ENCODE measurements at regions not wholly inside any gene's neighbourhood (a gene's known extent, or its start where the extent isn't known, plus 50 kb on each side); places are given as distances from the start of the nearest gene placed in this dataset.

- H3K4me1 ChIP-seq (ENCODE audit: control insufficient read depth in 2 of 2, insufficient read depth in 2 of 2, low read length in 2 of 2): no peaks in the 10 kb centered on the region
- peaks cover 0 to 10% (median 0%) of the 10 kb centered on the region in 3 donors for H3K9me3 ChIP-seq (ENCODE audit: control extremely low read depth in 1 of 3, control insufficient read depth in 2 of 3, insufficient read depth in 1 of 3, low read length in 2 of 3)
- H3K79me2 ChIP-seq (ENCODE audit: control insufficient read depth, insufficient read depth, low read length): no peaks in the 10 kb centered on the region
- WGBS (ENCODE audit: insufficient coverage): no CpG with 5 or more reads among the region's 7 CpGs
- no peak for DNase-seq
- no peak overlapping the region for H3K27ac ChIP-seq (ENCODE audit: low read length in 2 of 2)
- intact Hi-C loops (cut with micrococcal nuclease): no loop called here
- Mint-ChIP-seq H3K27ac (no peak overlapping the region), H3K4me3 (no peak overlapping the region), H3K4me1 (no peaks in the 10 kb centered on the region), H3K27me3 (peaks cover 11% of the 10 kb centered on the region), H3K9me3 (ENCODE audit: insufficient read depth) (peaks cover 3% of the 10 kb centered on the region)
- CTCF ChIA-PET: no interaction called here
- ATAC-seq (ENCODE audit: low read depth): no peak
- no peaks in the 10 kb centered on the region for H4K20me1 ChIP-seq (ENCODE audit: control insufficient read depth, insufficient read depth, low read length, poor library complexity, severe bottlenecking)
- H3K36me3 ChIP-seq (replicated peaks in 1 of 2; ENCODE audit: control extremely low read depth in 1 of 2, control insufficient read depth in 1 of 2, extremely low read depth in 1 of 2, insufficient read depth in 2 of 2, low read length in 1 of 2): no peaks in the 10 kb centered on the region
- peaks cover 0 to 4% (median under 1%) of the 10 kb centered on the region in 4 experiments for H3K27me3 ChIP-seq (replicated peaks in 1 of 4; ENCODE audit: control extremely low read depth in 1 of 4, control insufficient read depth in 3 of 4, insufficient read depth in 4 of 4, low read length in 3 of 4)
- TF ChIP-seq CTCF (IDR thresholded peaks at IDR 0.05) (no peak), EZH2 (IDR thresholded peaks at IDR 0.05; ENCODE audit: borderline replicate concordance, insufficient read depth, low read depth, low read length, poor library complexity, severe bottlenecking) (no peak)
- POLR2A ChIA-PET: no interaction called here
- no peak overlapping the region for H3K4me3 ChIP-seq (ENCODE audit: control extremely low read depth in 1 of 5, extremely low read depth in 1 of 5, insufficient read depth in 1 of 5, low read depth in 2 of 5, low read length in 4 of 5)
- H2AFZ ChIP-seq (ENCODE audit: insufficient read depth, low read depth, low read length, poor library complexity, severe bottlenecking): no peak overlapping the region
- H3K4me2 ChIP-seq (replicated peaks; ENCODE audit: low read depth, low read length, poor library complexity, severe bottlenecking): no peak overlapping the region
- no peak overlapping the region for H3K9ac ChIP-seq (ENCODE audit: low read length)
These were observed 454.6 kb downstream of the MIAT start for GRCh38 chr22:27111796-27112672.

- DNase-seq (no peak), ATAC-seq (ENCODE audit: low read depth) (no peak)
- Mint-ChIP-seq H3K9me3 (ENCODE audit: insufficient read depth) (peaks cover 3% of the 10 kb centered on the region), H3K27ac (no peak overlapping the region), H3K27me3 (peaks cover 12% of the 10 kb centered on the region), H3K4me3 (no peak overlapping the region), H3K4me1 (no peaks in the 10 kb centered on the region)
- ChIA-PET POLR2A (no interaction called here), CTCF (no interaction called here)
- Histone ChIP-seq H3K4me2 (replicated peaks; ENCODE audit: low read depth, low read length, poor library complexity, severe bottlenecking) (no peak overlapping the region), H3K4me1 (ENCODE audit: control insufficient read depth in 2 of 2, insufficient read depth in 2 of 2, low read length in 2 of 2) (no peaks in the 10 kb centered on the region), H3K36me3 (replicated peaks in 1 of 2; ENCODE audit: control extremely low read depth in 1 of 2, control insufficient read depth in 1 of 2, extremely low read depth in 1 of 2, insufficient read depth in 2 of 2, low read length in 1 of 2) (no peaks in the 10 kb centered on the region), H3K4me3 (ENCODE audit: control extremely low read depth in 1 of 5, extremely low read depth in 1 of 5, insufficient read depth in 1 of 5, low read depth in 2 of 5, low read length in 4 of 5) (no peak overlapping the region), H3K27me3 (replicated peaks in 1 of 4; ENCODE audit: control extremely low read depth in 1 of 4, control insufficient read depth in 3 of 4, insufficient read depth in 4 of 4, low read length in 3 of 4) (peaks cover 0 to 4% (median 1%) of the 10 kb centered on the region in 4 experiments), H3K9ac (ENCODE audit: low read length) (no peak overlapping the region), H3K9me3 (ENCODE audit: control extremely low read depth in 1 of 3, control insufficient read depth in 2 of 3, insufficient read depth in 1 of 3, low read length in 2 of 3) (peaks cover 0 to 10% (median 0%) of the 10 kb centered on the region in 3 donors), H4K20me1 (ENCODE audit: control insufficient read depth, insufficient read depth, low read length, poor library complexity, severe bottlenecking) (no peaks in the 10 kb centered on the region), H3K79me2 (ENCODE audit: control insufficient read depth, insufficient read depth, low read length) (no peaks in the 10 kb centered on the region), H3K27ac (ENCODE audit: low read length in 2 of 2) (no peak overlapping the region), H2AFZ (ENCODE audit: insufficient read depth, low read depth, low read length, poor library complexity, severe bottlenecking) (no peak overlapping the region)
- 32% methylated on average over 3 of the region's 4 CpGs for WGBS (ENCODE audit: insufficient coverage)
- intact Hi-C loops (cut with micrococcal nuclease): no loop called here
- TF ChIP-seq EZH2 (IDR thresholded peaks at IDR 0.05; ENCODE audit: borderline replicate concordance, insufficient read depth, low read depth, low read length, poor library complexity, severe bottlenecking) (no peak), CTCF (IDR thresholded peaks at IDR 0.05) (no peak)
These were observed 455.8 kb downstream of the MIAT start for GRCh38 chr22:27113211-27113635.
